PC-3 (cell line): ENCODE measurements at regions not wholly inside any gene's neighbourhood (a gene's known extent, or its start where the extent isn't known, plus 50 kb on each side); places are given as distances from the start of the nearest gene placed in this dataset.

ENCODE experiments used
- CTCF ChIP-seq: fragments of 300-600 bp; sonication (generic); conservative IDR thresholded peaks from 2 replicates; pipeline ENCODE4 v1.5.1; 2017; ENCODE audit warnings: antibody characterized with exemption, low read depth, mild to moderate bottlenecking, low read length
- EZH2 ChIP-seq: fragments of 300-600 bp; sonication (generic); IDR thresholded peaks from one replicate; pipeline ENCODE4 v1.6.1; 2017; ENCODE audit warnings: antibody characterized with exemption, mild to moderate bottlenecking, low read length; ENCODE audit not compliant: unreplicated experiment

- TF ChIP-seq CTCF (no peak), EZH2 (no peak)
Measured at GRCh38 chr4:164614999-164615398, 138.9 kb upstream of the SMIM31 start.
